Upper lobe of left lung (tissue), 4 donors: ENCODE measurements at regions not wholly inside any gene's neighbourhood (a gene's known extent, or its start where the extent isn't known, plus 50 kb on each side); places are given as distances from the start of the nearest gene placed in this dataset.

Experiments
- EP300 ChIP-seq, 4 donors: sonication (generic); formaldehyde crosslinking; IDR thresholded peaks; one replicate each; pipeline ENCODE4 v1.5.1; 2017; ENCODE audit warnings: antibody characterized with exemption in 4 of 4, control low read depth in 2 of 4
- POLR2A ChIP-seq, 4 donors: fragments of 450-650 bp; IDR thresholded peaks; one replicate each; pipeline ENCODE4 v1.5.1; 2016 to 2017; ENCODE audit warnings: antibody characterized with exemption in 4 of 4, mild to moderate bottlenecking in 2 of 4
- TF ChIP-seq, protein P1 (sequence below), 6 experiments: fragments of 450-650 bp in 4 of 6; fragments of 200-600 bp in 2 of 6; sonication (generic) in 2 of 6; IDR thresholded peaks; one replicate each; pipeline ENCODE4 v1.5.1; 2016 to 2019; ENCODE audit warnings: antibody characterized with exemption in 6 of 6

DNA sequence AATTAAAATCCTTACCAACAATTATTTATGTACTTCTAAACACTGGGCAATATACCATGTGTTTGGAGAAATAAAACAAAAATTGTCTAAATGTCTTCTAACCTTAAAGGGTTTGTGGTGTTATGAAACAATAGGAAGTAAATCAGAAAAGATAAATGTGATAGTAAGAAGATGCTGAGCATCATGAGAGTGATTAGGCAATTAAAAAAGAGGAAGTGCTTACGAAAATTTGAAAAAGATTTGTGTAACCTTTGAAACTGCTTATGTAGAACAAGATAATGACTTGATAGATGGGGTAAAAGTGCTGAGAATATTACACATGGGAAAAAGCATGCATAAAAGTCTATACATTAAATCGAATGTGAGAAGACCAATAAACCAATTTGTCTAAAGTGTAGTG, 573.4 kb upstream of the CNTNAP2 start:
- TF ChIP-seq, protein P1, sequence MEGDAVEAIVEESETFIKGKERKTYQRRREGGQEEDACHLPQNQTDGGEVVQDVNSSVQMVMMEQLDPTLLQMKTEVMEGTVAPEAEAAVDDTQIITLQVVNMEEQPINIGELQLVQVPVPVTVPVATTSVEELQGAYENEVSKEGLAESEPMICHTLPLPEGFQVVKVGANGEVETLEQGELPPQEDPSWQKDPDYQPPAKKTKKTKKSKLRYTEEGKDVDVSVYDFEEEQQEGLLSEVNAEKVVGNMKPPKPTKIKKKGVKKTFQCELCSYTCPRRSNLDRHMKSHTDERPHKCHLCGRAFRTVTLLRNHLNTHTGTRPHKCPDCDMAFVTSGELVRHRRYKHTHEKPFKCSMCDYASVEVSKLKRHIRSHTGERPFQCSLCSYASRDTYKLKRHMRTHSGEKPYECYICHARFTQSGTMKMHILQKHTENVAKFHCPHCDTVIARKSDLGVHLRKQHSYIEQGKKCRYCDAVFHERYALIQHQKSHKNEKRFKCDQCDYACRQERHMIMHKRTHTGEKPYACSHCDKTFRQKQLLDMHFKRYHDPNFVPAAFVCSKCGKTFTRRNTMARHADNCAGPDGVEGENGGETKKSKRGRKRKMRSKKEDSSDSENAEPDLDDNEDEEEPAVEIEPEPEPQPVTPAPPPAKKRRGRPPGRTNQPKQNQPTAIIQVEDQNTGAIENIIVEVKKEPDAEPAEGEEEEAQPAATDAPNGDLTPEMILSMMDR (IDR thresholded peaks at IDR 0.05) = no peak
- no peak for TF ChIP-seq EP300 (IDR thresholded peaks at IDR 0.05)
- no peak for TF ChIP-seq POLR2A (IDR thresholded peaks at IDR 0.05)
